ENCODE measurements at regions not wholly inside any gene's neighbourhood (a gene's known extent, or its start where the extent isn't known, plus 50 kb on each side); places are given as distances from the start of the nearest gene placed in this dataset.

GRCh38 chr3:72487078-72487765, 361.0 kb downstream of the SHQ1 start:
- TF ChIP-seq CTCF (IDR thresholded peaks at IDR 0.05) (no peak), POLR2A (IDR thresholded peaks at IDR 0.05) (no peak)

Measured in vagina (tissue), 2 donors.